T1000 (cell line): ENCODE measurements at regions not wholly inside any gene's neighbourhood (a gene's known extent, or its start where the extent isn't known, plus 50 kb on each side); places are given as distances from the start of the nearest gene placed in this dataset.

Source experiments
- DNase-seq: peaks from one replicate; lab custom pipeline; 2025; ENCODE audit warnings: mixed read lengths; lab: John Stamatoyannopoulos, UW

DNA sequence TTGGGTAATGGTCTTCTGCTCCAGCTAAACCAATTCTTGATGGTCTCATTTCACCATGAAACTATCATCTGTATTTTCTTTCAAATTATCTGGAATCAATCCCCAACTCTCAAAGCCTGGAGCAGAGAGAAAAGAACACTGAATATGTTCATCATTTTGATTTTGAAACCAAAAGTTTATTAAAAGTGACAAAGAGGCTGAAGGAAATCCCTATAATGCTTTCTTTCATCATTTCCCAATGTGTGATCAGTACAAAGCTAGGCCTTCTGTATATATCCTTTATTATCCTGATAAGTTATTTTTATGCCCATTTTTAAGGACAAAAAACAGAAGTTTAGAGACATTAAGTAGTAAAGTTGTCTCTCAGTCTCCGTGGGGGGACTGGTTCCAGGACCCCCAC lies 50.1 kb upstream of the MBNL1 start:
- no peak for DNase-seq
